Left colon (tissue), 2 donors: ENCODE measurements at regions not wholly inside any gene's neighbourhood (a gene's known extent, or its start where the extent isn't known, plus 50 kb on each side); places are given as distances from the start of the nearest gene placed in this dataset.
A peak's percentile ranks its signal among the peaks of the same experiment; 100 is the strongest.
"Not testable (repeated sequence)": the region's sequence is repeated elsewhere in the genome, so short reads cannot be mapped to it uniquely, and the experiment has no call there.

ENCODE experiments used
- ATAC-seq: fragments of 200-7000 bp; cut with Tn5 transposase; one replicate; pipeline ENCODE4 v1.9.1; 2020; ENCODE audit warnings: mild to moderate bottlenecking, moderate library complexity
- DNase-seq, 2 donors: peaks; one replicate each; pipeline ENCODE4 v3.0.0-alpha.2; 2020
- intact Hi-C, 2 donors: fragments of 100-400 bp; cut with DNase I in 1 of 2; cut with micrococcal nuclease in 1 of 2; formaldehyde crosslinking; loops; one replicate each; pipeline versions ENCODE4 v1.11.2 to v1.14.0; 2022; cut with DNase I, micrococcal nuclease
- donor health status: DM: no; HTN: no; CAD: no.
- donor health status: DM: yes; HTN: yes; CAD: no.

DNA sequence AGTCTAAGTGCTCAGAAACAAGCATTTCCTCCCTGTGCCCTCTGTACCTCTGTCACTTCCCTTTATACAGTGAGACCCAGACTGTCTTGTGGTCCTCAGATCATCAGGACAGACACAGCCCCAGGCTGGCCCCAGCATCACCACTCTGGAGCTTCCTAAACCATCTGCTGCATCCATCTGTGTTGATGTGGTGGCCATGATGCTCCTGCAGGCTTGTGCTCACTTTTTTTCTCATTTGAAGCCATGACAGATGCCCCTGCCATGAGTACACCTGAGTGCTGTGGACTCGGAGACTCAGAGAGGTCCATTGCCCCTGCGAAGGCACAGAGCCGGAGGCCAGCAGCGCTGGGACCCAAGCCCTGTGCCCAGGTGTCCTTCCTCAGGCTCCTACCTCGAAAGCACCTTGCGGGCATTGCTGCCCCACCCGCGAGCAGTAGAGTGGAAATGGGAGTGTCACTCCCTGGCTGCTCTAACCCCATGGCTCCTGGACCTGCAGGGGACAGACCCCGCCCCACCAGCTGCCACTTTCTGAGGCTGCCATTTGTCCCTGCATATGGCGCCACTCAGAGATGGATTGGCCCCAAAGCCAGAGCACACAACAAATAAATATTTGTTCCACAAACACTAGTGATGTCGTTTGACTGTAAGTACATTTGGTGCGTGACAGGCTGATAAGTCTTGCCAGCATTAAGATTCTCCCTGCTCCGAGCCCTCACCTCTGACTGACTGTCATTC is 593.5 kb downstream of the TBC1D22A start:
- intact Hi-C loops, result no loop called here
- no peak for DNase-seq
- no peak for ATAC-seq

DNA sequence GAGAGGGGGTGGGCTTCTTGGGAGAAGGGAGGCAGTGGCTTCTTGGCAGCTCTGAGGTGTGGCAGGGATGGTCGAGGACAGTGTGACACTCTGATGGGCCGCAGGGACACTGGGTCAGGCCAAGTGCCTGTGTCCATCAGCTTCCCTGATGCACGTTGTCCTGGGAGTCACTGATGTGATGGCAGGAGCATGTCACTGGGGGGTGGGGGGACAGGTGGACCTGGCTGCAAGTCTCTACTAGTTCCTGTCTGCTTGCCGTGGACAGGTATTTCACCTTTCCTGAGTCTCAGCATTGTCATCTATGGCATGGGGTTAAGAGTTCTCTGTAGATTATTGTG is 592.9 kb downstream of the TBC1D22A start:
- intact Hi-C loops, result no loop called here
- no peak for ATAC-seq
- DNase-seq, result no peak

DNA sequence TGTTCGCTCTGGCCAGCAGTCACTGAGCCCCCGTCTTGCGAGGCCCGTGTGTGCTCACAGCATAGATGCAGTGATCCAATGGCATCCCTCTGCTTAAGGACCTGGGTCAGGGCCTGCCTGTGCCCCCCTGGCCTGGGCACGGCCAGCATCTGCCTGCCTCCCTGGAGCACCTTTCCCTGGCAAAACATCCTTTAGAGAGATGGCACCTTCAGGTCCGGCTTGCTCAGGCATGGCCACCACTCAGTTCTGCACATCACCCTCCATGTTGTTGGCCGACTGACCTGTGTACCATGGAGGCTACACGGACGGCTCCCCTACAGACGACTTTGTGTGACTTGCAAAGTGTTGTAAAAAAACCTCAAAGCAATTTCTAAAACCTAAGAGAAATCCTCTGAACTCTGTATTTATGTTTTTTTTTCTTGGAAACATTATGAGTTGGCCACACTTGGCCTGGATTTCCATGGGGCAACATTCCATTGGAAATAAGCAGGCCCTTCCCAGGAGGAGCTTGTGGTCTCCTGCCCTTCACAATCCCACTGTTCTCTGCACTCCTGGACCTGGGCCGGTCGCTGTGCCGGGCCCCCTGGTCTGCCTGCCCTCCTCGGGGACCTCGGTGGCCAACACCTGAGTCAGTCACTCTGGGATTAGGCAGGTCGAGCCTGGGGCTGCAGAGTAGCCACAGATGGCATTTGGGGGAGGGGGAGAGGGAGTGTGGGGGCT is 592.4 kb downstream of the TBC1D22A start:
- no peak for DNase-seq
- intact Hi-C loops, result no loop called here
- ATAC-seq, result no peak

DNA sequence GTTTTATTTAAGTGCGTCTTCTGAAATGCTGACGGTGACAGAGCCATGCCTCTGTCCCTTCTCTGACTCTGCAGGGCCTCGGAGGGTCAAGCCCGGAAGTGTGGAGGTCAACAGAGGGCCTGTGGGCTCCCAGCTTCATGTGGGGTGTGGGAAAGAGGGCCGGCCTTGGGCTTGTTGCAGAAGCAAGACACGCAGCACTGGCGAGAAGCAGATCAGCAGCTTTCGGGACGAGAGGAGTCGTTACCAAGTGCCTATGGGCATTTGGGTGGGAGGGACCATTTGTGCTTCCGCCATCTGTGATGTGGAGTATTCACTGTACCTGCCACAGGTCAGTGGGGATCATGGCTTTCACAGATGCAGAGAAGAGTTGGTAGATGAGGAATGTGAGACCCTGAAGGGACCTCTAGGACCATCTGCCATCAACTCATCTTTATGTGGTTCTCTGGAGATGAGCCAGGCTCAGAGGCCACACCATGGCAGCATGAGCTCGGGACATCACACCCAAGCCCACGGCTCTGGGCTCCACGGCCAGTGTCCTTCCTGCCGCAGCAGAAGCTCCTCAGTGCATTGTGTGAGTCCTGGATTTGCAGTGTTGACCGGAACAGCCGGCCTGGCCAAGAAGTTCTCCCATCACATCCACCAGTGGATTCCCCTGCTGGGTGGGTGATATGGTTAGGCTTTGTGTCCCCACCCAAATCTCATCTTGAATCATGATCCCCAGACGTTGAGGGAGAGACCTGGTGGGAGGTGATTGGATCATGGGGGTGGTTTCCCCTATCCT is 590.7 kb downstream of the TBC1D22A start:
- intact Hi-C loops, result no loop called here
- DNase-seq (no peak), ATAC-seq (no peak)

DNA sequence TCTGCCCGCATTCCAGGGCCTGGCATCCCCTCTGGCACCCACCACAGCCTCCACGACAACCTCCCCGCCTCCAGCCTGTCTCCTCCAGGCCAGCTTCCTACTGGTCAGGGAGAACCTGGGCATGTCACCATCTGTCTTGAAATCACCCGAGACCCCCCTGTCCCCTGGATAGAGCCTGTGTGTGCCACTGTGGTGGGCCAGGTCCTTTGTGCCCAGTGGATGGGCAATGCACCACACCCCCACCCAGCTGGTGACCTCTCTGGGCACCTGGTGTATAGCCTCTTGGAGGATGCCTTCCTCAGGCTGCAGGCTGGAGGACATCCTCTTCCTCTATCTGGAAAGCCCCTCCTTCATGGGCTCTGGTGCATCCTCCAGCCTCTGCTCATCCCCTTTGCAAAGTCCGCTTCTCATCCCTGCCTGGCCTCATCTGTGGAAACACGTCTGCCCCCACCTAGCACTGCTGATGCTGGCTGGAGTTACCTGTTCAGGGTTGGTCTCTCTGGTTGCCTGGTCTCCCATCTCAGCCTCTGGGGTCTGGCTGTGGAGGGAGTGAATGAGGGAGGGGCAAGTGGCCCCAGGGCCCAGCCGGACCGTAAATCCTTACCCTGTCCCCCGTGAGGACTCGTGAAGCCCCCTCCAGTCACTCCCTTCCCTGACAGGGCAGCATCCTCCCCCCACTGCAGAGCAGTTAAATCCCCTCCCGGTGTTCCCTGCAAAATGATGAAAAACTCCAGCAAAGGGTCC is 589.6 kb downstream of the TBC1D22A start:
- intact Hi-C loops, result no loop called here
- ATAC-seq (no peak), DNase-seq (no peak)

DNA sequence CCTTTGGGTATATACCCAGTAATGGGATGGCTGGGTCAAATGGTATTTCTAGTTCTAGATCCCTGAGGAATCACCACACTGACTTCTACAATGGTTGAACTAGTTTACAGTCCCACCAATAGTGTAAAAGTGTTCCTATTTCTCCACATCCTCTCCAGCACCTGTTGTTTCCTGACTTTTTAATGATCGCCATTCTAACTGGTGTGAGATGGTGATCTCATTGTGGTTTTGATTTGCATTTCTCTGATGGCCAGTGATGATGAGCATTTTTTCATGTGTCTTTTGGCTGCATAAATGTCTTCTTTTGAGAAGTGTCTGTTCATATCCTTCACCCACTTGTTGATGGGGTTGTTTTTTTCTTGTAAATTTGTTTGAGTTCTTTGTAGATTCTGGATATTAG is 583.8 kb downstream of the TBC1D22A start:
- ATAC-seq, intact Hi-C loops, DNase-seq: not testable (repeated sequence)

DNA sequence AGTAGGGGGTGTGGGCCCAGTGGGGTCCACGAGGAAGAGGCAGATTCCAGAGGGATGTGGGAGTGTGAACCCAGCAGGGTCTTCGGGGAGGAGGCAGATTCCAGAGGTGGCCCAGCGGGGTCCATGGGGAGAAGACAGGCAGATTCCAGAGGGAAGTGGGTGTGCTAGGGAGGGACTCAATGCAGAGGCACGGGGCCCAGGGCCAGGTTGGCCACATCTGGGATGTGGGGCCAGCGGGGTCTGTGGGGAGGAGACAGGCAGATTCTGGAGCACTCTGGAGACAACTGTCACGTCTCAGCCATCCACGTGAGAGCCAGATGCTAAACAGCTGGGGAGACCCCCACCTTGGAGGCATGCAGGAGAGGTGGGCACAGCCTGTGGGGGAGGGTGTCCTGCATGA is 582.6 kb downstream of the TBC1D22A start:
- ATAC-seq, result no peak
- no peak for DNase-seq
- intact Hi-C loops, result no loop called here

DNA sequence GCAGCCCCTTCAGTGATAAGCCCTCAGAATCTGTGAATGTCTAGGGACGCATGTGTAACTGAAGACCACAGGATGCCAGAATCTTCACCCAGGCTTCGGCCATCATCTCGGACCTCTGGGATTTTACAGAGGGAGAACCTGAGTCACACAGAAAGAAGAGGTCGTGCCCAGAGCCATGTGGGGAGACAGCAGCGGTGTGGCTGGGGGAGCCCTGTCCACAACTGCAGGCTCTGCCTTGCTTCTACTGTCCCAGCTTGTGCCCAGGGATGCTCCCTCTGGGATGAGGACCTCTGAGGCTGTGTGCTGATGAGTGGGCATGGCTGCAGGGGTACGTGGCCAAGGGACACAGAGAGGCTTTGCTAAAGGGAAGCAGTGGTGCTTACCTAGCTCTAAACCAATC is 582.0 kb downstream of the TBC1D22A start:
- intact Hi-C loops, result no loop called here
- DNase-seq, result no peak
- ATAC-seq, result no peak

DNA sequence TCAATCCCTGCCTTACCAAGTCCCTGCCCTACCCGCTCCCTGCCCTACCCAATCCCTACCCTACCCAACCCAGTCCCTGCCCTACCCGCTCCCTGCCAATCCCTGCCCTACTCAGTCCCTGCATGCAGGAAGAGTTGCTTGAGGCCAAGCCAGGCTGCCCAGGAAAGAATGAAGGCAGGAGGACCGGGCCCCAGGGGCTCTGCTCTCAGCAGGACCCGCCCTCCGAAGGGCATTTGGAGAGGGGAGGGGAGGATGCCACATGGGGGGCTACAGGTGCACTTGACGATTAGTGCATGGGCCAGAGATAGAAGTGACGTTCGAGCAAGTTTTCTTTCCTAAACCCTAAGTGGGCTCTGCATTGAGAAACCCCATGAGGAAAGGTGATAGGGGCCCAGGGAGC is 581.2 kb downstream of the TBC1D22A start:
- ATAC-seq (no peak), DNase-seq (no peak)
- intact Hi-C loops, result no loop called here

DNA sequence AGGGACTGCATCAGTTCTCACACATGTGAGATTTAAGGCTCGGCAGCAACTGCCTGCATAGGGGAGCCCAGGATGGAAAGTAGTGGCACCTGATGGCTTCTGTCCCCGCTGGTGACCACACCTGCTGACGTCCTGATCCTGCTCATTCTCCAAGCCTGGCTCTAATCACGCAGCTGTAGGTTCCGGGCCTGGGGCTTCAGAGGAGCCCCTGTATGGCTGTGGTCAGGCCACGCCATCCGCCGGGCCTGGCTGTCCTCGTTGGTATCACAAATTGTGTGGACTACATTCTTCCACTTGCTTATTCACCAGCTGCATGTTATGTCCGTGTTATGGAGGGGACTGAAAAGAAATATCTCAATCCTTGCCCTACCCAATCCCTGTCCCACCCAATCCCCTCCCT is 580.0 kb downstream of the TBC1D22A start:
- no peak for DNase-seq
- intact Hi-C loops, result no loop called here
- ATAC-seq, result no peak

DNA sequence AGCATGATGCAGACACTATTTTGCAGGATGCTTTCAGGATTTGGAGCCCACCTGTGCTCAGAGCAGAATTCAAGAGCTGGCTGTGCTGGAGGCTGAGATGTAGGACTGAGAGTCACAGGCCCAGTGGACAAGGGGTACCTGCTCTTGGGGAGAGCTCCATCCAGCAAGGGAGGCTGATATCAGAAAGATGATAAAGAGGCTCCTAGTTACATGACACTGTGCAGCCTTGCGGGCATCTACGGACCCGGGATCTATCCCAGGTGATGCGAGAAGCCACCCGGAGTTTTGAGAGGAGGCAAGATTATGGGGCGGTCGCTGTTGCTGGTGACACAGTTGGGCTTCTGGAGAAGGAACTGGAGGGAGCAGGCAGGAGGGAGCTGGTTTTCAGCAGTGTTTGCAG is 579.0 kb downstream of the TBC1D22A start:
- intact Hi-C loops, result no loop called here
- no peak for DNase-seq
- no peak for ATAC-seq

DNA sequence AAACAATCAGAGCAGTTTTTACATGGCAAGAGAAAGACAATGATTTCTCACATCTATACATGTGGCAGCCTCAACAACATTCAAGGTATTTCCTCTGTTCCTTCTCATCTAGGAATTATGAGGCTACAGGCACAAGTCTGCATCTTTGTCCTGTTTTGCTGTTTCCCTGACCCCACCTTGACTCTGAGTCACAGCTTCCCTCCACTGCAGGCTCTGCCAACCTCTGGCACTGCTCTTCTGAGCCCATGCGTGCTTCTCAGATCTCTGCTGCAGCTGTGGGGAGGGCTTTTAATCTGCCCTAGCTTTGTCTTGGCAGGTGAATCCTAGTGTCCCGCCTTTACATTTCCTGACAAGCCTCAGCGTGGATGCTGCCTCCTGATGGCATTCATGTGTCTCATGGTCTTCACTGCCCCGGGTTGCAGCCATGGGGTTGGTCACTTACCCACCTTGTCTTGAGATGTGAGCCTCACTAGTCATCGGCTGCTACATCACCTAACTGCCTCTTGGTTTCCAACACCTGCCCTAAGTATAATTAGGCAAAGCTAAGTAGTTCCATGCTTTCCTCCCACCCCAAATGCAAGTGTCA is 578.5 kb downstream of the TBC1D22A start:
- DNase-seq, result no peak
- intact Hi-C loops, result no loop called here
- no peak for ATAC-seq

DNA sequence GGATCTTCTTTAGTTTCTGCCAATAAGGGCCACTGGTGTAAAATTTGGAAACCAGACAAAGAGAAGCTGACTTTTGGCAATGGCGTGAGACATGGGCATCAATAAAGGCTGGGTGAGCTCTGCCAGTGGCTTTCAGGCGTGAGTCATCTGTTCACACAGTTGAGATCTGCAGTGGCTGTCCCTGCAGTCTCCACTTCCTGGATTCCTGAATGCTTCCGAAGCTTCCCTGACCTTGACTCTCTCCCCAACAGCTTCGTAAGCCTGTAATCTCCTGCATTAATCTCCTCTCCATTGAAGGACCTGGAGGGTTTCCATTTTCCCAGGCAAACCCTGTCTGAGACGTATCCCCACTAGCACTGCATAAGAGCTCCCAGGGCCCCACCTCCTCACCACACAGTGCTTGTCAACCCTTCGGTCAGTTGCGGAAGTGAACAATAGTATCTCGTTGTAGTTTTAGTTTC is 574.7 kb downstream of the TBC1D22A start:
- ATAC-seq (peak; percentile 87), DNase-seq (no peak)
- intact Hi-C loops, result no loop called here

DNA sequence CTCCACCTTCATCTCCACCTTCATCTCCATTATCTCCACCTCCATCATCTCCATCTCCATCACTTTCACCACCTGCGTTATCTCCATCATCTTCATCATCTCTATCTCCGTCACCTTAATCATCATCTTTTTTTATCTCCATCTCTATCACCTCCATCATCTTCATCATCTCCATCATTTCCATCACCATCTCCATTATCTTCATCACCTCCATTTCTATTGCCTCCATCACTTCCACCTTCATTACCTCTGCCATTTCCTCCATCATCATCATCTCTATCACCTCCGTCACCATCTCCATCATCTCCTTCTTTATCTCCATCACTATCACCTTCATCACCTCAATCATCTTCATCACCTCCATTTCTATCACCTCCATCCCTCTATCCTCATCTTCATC is 573.5 kb downstream of the TBC1D22A start:
- intact Hi-C loops, result no loop called here
- ATAC-seq (no peak), DNase-seq (no peak)

DNA sequence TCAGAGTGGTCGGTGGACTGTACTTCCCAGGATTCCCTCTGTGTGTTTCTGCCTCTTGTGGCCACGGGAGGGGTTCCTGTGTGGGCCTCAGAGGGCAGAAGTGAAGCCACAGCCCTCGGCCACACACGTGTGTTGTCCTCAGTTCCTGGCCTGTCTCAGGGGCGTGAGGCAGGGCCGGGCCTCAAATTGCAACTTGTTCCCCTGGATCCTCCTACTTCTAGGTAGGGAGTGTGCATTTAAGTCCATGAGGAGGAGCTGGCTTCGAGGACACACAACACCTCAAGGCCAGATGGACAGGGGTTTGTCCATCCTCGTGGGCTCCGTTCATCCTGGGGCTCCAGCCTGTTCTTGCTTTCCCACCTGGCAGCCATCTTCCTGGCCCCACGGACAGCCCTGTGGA is 573.0 kb downstream of the TBC1D22A start:
- DNase-seq, result no peak
- intact Hi-C loops, result no loop called here
- ATAC-seq, result no peak

DNA sequence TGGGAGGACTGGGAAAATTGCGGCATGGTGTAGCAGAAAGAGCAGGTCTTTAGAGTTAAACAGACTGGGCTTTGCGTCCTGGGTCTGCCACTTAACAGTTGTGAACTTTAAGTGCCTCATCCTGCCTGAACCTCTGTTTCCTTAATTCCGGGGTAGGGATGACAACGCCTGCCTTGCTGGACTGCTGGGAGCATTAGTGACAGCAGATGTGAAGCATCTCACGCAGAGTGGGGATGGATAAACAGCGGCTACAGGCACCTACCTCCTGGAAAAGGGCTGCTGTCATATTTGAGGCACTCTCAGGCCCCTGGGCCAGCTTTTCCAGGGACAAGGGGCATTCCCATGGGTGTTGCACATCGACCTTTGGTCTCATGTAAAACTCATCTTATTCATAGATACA is 572.2 kb downstream of the TBC1D22A start:
- intact Hi-C loops, result no loop called here
- no peak for DNase-seq
- ATAC-seq, result no peak

DNA sequence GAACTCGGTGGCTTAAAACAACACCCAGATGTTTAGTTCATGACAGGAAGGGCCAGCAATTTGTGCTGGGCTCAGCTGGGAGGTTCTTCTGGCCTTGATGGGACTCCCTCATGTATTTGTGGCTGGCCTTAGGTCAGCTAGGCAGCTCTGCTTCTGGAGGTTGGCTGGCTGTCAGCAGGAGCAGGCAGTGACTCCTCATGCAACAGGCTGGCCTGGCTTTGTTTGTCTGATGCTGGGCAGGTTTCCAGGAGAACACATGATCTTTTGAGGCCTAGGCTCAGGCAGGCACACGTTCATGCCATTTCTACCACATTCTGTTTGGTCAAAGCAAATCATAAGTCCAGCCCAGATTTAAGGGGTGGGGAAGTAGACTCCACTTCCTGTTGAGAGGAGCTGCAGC is 571.2 kb downstream of the TBC1D22A start:
- DNase-seq (no peak), ATAC-seq (peak; percentile 20)
- intact Hi-C loops, result no loop called here

DNA sequence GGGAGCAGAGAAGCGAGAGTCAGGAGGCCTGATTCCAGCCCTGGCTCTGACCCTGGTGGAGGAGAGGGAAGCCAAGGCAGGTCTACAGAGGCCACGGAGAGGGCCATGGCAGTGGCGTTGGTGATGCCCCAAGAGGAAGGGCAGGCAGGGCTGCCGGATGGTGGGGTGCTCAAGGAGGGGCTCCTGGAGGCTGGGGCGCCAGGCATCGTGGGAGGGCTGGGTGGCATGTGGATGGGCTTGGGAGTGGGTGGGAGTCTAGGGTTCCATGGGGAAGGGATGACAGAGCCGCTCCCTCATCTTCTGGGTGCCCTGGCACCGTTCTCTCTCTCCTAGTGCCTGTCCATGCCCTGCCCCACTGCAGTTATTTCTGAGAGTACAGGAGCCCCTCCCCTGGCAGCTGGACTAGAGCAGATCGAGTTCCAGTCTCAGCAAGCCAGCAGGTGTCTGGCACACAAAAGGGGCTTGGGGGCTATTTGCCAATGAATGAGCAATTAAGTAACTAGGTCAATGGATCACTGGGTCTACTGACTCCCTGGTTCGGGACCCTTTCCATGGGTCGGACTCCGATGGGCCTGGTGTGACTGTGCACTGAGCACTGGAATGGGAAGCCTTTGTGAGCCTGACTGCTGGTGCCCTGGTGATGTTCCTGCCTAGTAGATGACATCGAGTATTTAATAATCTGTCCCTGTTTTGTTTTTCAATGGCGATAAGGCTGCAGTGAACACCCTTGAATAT is 570.0 kb downstream of the TBC1D22A start:
- intact Hi-C loops, result no loop called here
- DNase-seq (no peak), ATAC-seq (no peak)
